Trophoblast cell (in vitro differentiated cells and primary cell): ENCODE measurements at regions not wholly inside any gene's neighbourhood (a gene's known extent, or its start where the extent isn't known, plus 50 kb on each side); places are given as distances from the start of the nearest gene placed in this dataset.
A peak's percentile ranks its signal among the peaks of the same experiment; 100 is the strongest.

Source experiments
- DNase-seq, 2 donors: peaks; one replicate each; pipeline ENCODE4 v3.0.0-alpha.2; 2016
- H2AFZ ChIP-seq: 2 replicates; pipeline ENCODE4 v1.6.1; 2013; ENCODE audit warnings: low read length, moderate library complexity, mild to moderate bottlenecking; ENCODE audit not compliant: insufficient read depth, poor library complexity
- H2AK5ac ChIP-seq: 2 replicates; pipeline ENCODE4 v1.6.1; 2013; ENCODE audit warnings: mild to moderate bottlenecking, low read length
- H2BK120ac ChIP-seq: 2 replicates; pipeline ENCODE4 v1.6.1; 2013; ENCODE audit warnings: low read length, mild to moderate bottlenecking, moderate library complexity; ENCODE audit not compliant: insufficient read depth, poor library complexity
- H2BK12ac ChIP-seq: 2 replicates; pipeline ENCODE4 v1.6.1; 2013; ENCODE audit warnings: mild to moderate bottlenecking, low read length, moderate library complexity
- H2BK5ac ChIP-seq: 2 replicates; pipeline ENCODE4 v1.6.1; 2013; ENCODE audit warnings: low read length, low read depth, moderate library complexity, mild to moderate bottlenecking; ENCODE audit not compliant: poor library complexity
- H3K14ac ChIP-seq: 2 replicates; pipeline ENCODE4 v1.6.1; 2013; ENCODE audit warnings: mild to moderate bottlenecking, low read length
- H3K18ac ChIP-seq: 2 replicates; pipeline ENCODE4 v1.6.1; 2013; ENCODE audit warnings: mild to moderate bottlenecking, low read length
- H3K23ac ChIP-seq: 2 replicates; pipeline ENCODE4 v1.6.1; 2013; ENCODE audit warnings: low read length
- H3K27ac ChIP-seq: 2 replicates; pipeline ENCODE4 v1.5.1; 2013; ENCODE audit warnings: low read depth, mild to moderate bottlenecking, inconsistent platforms, low read length, moderate library complexity
- H3K27me3 ChIP-seq: 2 replicates; pipeline ENCODE4 v1.6.1; 2013; ENCODE audit warnings: inconsistent platforms, mild to moderate bottlenecking, low read length, moderate library complexity; ENCODE audit not compliant: insufficient read depth
- H3K36me3 ChIP-seq, 2 experiments: 1 replicate in 1 of 2; 2 replicates in 1 of 2; pipeline ENCODE4 v1.6.1; 2013; ENCODE audit warnings: low read length in 2 of 2, mild to moderate bottlenecking in 2 of 2, moderate library complexity in 1 of 2; ENCODE audit not compliant: insufficient read depth in 2 of 2, control insufficient read depth in 1 of 2
- H3K4ac ChIP-seq: 2 replicates; pipeline ENCODE4 v1.6.1; 2013; ENCODE audit warnings: low read depth, mild to moderate bottlenecking, low read length, moderate library complexity
- H3K4me1 ChIP-seq, 2 experiments: 1 replicate in 1 of 2; 2 replicates in 1 of 2; pipeline ENCODE4 v1.6.1; 2013; ENCODE audit warnings: low read length in 2 of 2, mild to moderate bottlenecking in 2 of 2, moderate library complexity in 1 of 2; ENCODE audit not compliant: insufficient read depth in 2 of 2, control insufficient read depth in 1 of 2
- H3K4me2 ChIP-seq: 2 replicates; pipeline ENCODE4 v1.6.1; 2013; ENCODE audit warnings: inconsistent platforms, mild to moderate bottlenecking, low read length, moderate library complexity
- H3K4me3 ChIP-seq: 2 replicates; pipeline ENCODE4 v1.5.1; 2013; ENCODE audit warnings: mild to moderate bottlenecking, low read depth, low read length, inconsistent platforms
- H3K79me1 ChIP-seq: one replicate; pipeline ENCODE4 v1.6.1; 2013; ENCODE audit warnings: low read length
- H3K79me2 ChIP-seq: 2 replicates; pipeline ENCODE4 v1.6.1; 2013; ENCODE audit warnings: low read length, mild to moderate bottlenecking; ENCODE audit not compliant: control insufficient read depth, insufficient read depth, poor library complexity
- H3K9ac ChIP-seq: 2 replicates; pipeline ENCODE4 v1.6.1; 2013; ENCODE audit warnings: mild to moderate bottlenecking, low read length
- H3K9me3 ChIP-seq: 2 replicates; pipeline ENCODE4 v1.6.1; 2013; ENCODE audit warnings: low read depth, mild to moderate bottlenecking, control low read depth, inconsistent platforms, low read length; ENCODE audit not compliant: insufficient read depth
- H4K12ac ChIP-seq: 2 replicates; pipeline ENCODE4 v1.6.1; 2013; ENCODE audit warnings: low read depth, mild to moderate bottlenecking, low read length, moderate library complexity
- H4K8ac ChIP-seq: 2 replicates; pipeline ENCODE4 v1.6.1; 2013; ENCODE audit warnings: low read depth, mild to moderate bottlenecking, low read length, moderate library complexity
- H4K91ac ChIP-seq: one replicate; pipeline ENCODE4 v1.6.1; 2013; ENCODE audit warnings: low read depth, mild to moderate bottlenecking, low read length, moderate library complexity
- WGBS: extraction: QIAGEN DNeasy Blood & Tissue Kit; methylation state at CpG from one replicate; pipeline ENCODE4 v1.1.7; 2013; ENCODE audit warnings: missing lambda C conversion rate; ENCODE audit not compliant: insufficient read length, insufficient coverage; ENCODE audit errors: extremely low coverage; 5-methylcytosine and 5-hydroxymethylcytosine counted together

DNA sequence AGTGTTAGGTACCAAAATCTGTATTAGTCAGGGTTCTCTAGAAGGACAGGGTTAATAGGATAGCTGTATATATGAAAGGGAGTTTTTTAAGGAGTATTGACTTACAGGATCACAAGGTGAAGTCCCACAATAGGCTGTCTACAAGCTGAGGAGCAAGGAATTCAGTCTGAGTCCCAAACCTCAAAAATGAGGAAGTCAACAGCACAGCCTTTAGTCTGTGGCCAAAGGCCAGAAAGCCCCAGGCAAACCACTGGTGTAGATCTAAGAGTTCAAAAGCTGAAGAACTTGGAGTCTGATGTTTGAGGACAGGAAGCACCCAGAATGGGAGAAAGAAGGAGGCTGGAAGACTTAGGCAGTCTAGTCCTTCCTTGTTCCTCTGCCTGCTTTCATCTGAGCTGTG, 487.5 kb upstream of the CHRM3 start:
- H3K79me2 ChIP-seq, result no peaks in the 10 kb centered on the region
- no peaks in the 10 kb centered on the region for H3K36me3 ChIP-seq
- no peak overlapping the region for H3K9ac ChIP-seq
- no peak overlapping the region for H2BK120ac ChIP-seq
- H3K4ac ChIP-seq, result no peak overlapping the region
- no peak overlapping the region for H2BK5ac ChIP-seq
- no peak overlapping the region for H3K4me2 ChIP-seq
- no peak overlapping the region for H2AK5ac ChIP-seq
- H4K12ac ChIP-seq, result no peak overlapping the region
- no peak overlapping the region for H2BK12ac ChIP-seq
- no peak overlapping the region for H3K14ac ChIP-seq
- H3K23ac ChIP-seq, result no peak overlapping the region
- H2AFZ ChIP-seq, result no peak overlapping the region
- DNase-seq, result no peak
- no peak overlapping the region for H4K91ac ChIP-seq
- H3K27ac ChIP-seq, result no peak overlapping the region
- no peaks in the 10 kb centered on the region for H3K4me1 ChIP-seq
- H3K4me3 ChIP-seq, result no peak overlapping the region
- H3K9me3 ChIP-seq, result peaks cover 5% of the 10 kb centered on the region
- no peak overlapping the region for H3K18ac ChIP-seq
- no peaks in the 10 kb centered on the region for H3K27me3 ChIP-seq
- no peaks in the 10 kb centered on the region for H3K79me1 ChIP-seq
- no peak overlapping the region for H4K8ac ChIP-seq

- Histone ChIP-seq H4K12ac (no peak overlapping the region), H3K4me1 (no peaks in the 10 kb centered on the region), H3K4me3 (no peak overlapping the region), H4K8ac (no peak overlapping the region), H3K14ac (no peak overlapping the region), H3K23ac (no peak overlapping the region), H2BK120ac (no peak overlapping the region), H2AFZ (no peak overlapping the region), H3K79me1 (no peaks in the 10 kb centered on the region), H2BK12ac (no peak overlapping the region), H3K18ac (no peak overlapping the region), H3K4me2 (no peak overlapping the region), H2BK5ac (no peak overlapping the region), H4K91ac (no peak overlapping the region), H3K27me3 (no peaks in the 10 kb centered on the region), H3K36me3 (no peaks in the 10 kb centered on the region), H2AK5ac (no peak overlapping the region), H3K79me2 (no peaks in the 10 kb centered on the region), H3K9me3 (peaks cover 5% of the 10 kb centered on the region), H3K9ac (no peak overlapping the region), H3K27ac (no peak overlapping the region), H3K4ac (no peak overlapping the region)
- no peak for DNase-seq
- WGBS, result no CpG with 5 or more reads among the region's 2 CpGs
These were observed 490.5 kb upstream of the CHRM3 start for GRCh38 chr1:238895911-238896310.

DNA sequence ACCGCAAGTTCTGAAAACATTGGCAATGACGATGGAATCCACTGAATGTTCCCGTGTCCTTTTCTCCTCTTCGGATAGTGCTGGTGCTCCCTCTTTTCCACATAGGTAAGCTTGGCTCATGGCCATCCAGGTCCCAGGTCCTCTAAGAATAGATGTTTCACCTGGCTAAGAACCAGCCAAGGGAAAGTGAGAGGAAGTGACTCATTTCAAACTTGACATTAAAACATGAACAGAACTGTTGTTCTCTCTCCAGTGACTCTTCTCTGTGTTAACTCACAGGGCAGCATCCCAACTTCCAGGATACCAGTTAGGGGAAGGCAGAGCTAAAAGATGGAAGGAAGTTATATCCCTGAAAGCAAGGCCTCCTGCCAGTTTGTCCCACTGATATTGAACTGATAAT, 493.8 kb upstream of the CHRM3 start:
- H4K12ac ChIP-seq, result no peak overlapping the region
- H2AFZ ChIP-seq, result no peak overlapping the region
- no peak overlapping the region for H4K91ac ChIP-seq
- no peak overlapping the region for H2BK120ac ChIP-seq
- H3K36me3 ChIP-seq, result no peaks in the 10 kb centered on the region
- H3K27me3 ChIP-seq, result no peaks in the 10 kb centered on the region
- no peaks in the 10 kb centered on the region for H3K4me1 ChIP-seq
- H3K4me2 ChIP-seq, result no peak overlapping the region
- H2BK5ac ChIP-seq, result no peak overlapping the region
- no peak overlapping the region for H3K9ac ChIP-seq
- DNase-seq, result no peak
- no peak overlapping the region for H3K18ac ChIP-seq
- H3K23ac ChIP-seq, result no peak overlapping the region
- H2AK5ac ChIP-seq, result no peak overlapping the region
- no peaks in the 10 kb centered on the region for H3K79me2 ChIP-seq
- WGBS, result no CpG with 5 or more reads among the region's 4 CpGs
- no peak overlapping the region for H3K4ac ChIP-seq
- no peak overlapping the region for H3K14ac ChIP-seq
- no peaks in the 10 kb centered on the region for H3K79me1 ChIP-seq
- H3K27ac ChIP-seq, result no peak overlapping the region
- H3K9me3 ChIP-seq, result peaks cover 1% of the 10 kb centered on the region
- no peak overlapping the region for H2BK12ac ChIP-seq
- no peak overlapping the region for H3K4me3 ChIP-seq
- H4K8ac ChIP-seq, result no peak overlapping the region

- H3K23ac ChIP-seq, result no peak overlapping the region
- no CpG with 5 or more reads among the region's 8 CpGs for WGBS
- no peak overlapping the region for H3K18ac ChIP-seq
- H3K4me1 ChIP-seq, result no peaks in the 10 kb centered on the region
- H4K12ac ChIP-seq, result no peak overlapping the region
- H3K27me3 ChIP-seq, result no peaks in the 10 kb centered on the region
- no peak overlapping the region for H4K8ac ChIP-seq
- no peaks in the 10 kb centered on the region for H3K79me2 ChIP-seq
- no peak overlapping the region for H3K14ac ChIP-seq
- H3K9ac ChIP-seq, result no peak overlapping the region
- no peak overlapping the region for H3K4me2 ChIP-seq
- H3K9me3 ChIP-seq, result peaks cover 1% of the 10 kb centered on the region
- no peak overlapping the region for H3K27ac ChIP-seq
- H3K79me1 ChIP-seq, result no peaks in the 10 kb centered on the region
- peak in 1 of 2 donors; percentile 2 for DNase-seq
- H2BK5ac ChIP-seq, result no peak overlapping the region
- no peak overlapping the region for H2BK12ac ChIP-seq
- no peak overlapping the region for H4K91ac ChIP-seq
- no peak overlapping the region for H2BK120ac ChIP-seq
- H3K36me3 ChIP-seq, result no peaks in the 10 kb centered on the region
- no peak overlapping the region for H3K4ac ChIP-seq
- no peak overlapping the region for H2AFZ ChIP-seq
- H3K4me3 ChIP-seq, result no peak overlapping the region
- H2AK5ac ChIP-seq, result no peak overlapping the region
These were observed 524.9 kb upstream of the CHRM3 start for GRCh38 chr1:238861342-238862066.
